NCI-H510A (cell line): ENCODE measurements at regions not wholly inside any gene's neighbourhood (a gene's known extent, or its start where the extent isn't known, plus 50 kb on each side); places are given as distances from the start of the nearest gene placed in this dataset.
"Not testable (repeated sequence)": the region's sequence is repeated elsewhere in the genome, so short reads cannot be mapped to it uniquely, and the experiment has no call there.

Source experiments
- DNase-seq: peaks from one replicate; lab custom pipeline; 2025; lab: John Stamatoyannopoulos, UW

DNA sequence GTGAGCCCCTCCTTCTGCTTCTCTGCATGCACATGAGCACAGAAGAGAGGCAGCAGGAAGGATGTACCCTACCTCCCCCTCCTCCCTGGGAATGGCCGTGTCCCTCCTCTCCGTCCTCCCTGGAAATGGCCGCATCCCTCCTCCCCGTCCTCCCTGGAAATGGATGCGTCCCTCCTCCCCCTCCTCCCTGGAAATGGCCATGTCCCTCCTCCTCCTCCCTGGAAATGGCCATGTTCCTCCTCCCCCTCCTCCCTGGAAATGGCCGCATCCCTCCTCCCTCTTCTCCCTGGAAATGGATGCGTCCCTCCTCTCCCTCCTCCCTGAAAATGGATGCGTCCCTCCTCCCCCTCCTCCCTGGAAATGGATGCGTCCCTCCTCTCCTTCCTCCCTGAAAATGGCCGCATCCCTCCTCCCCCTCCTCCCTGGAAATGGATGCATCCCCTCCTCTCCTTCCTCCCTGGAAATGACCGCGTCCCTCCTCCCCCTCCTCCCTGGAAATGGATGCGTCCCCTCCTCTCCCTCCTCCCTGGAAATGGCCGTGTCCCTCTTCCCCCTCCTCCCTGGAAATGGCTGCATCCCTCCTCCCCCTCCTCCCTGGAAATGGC lies 428.6 kb downstream of the AACS start:
- DNase-seq = no peak

DNA sequence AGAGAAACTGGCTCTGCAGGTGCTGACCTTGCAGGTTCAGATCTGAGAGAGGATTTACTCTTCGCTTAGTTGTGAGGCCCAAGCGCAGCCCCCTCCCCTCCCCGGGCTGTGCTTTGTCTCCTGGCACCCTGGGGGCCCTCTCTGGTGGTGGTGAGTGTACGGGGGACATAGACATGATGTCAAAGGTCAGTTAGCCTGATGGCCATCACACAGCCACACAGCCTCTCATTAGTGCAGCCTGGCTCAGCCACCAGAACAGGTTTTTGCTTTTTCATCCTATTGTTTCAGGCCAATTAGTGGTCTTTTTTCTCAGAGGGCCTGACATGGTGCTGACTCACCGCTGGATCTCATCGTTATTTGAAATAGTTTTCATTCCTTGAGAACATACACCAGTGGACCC lies 437.9 kb downstream of the AACS start:
- no peak for DNase-seq

DNA sequence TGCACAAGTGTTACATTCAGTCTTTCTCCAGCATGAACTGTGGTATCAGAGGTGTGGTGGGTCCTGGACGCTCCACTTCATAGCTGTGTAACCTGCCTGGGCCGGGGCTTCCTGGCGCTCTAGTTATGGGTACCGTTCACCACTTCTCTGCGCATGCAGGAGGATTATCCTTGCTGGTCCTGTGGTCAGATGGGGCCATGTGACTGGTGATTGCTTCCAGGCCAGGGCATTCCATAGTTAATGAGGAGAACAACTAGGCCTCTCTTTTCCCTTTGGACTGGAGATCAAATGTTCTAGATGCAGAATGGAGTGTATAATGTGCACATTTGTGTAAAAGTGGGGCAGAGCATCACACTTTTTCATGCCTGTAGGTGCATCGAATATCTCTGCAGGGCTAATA lies 444.0 kb downstream of the AACS start:
- no peak for DNase-seq

- no peak for DNase-seq
Observed at GRCh38 chr12:125512541-125513298, 447.5 kb downstream of the AACS start.

- DNase-seq = no peak
Observed at GRCh38 chr12:125515887-125516286, 450.7 kb downstream of the AACS start.

GRCh38 chr12:125518074-125518473 lies 452.8 kb downstream of the AACS start:
- no peak for DNase-seq

- no peak for DNase-seq
Observed at GRCh38 chr12:125519026-125519651, 453.9 kb downstream of the AACS start.

GRCh38 chr12:125525879-125526278 lies 460.6 kb downstream of the AACS start:
- DNase-seq = no peak

GRCh38 chr12:125528281-125528680 lies 463.0 kb downstream of the AACS start:
- no peak for DNase-seq

GRCh38 chr12:125530201-125530600 lies 465.0 kb downstream of the AACS start:
- no peak for DNase-seq

DNA sequence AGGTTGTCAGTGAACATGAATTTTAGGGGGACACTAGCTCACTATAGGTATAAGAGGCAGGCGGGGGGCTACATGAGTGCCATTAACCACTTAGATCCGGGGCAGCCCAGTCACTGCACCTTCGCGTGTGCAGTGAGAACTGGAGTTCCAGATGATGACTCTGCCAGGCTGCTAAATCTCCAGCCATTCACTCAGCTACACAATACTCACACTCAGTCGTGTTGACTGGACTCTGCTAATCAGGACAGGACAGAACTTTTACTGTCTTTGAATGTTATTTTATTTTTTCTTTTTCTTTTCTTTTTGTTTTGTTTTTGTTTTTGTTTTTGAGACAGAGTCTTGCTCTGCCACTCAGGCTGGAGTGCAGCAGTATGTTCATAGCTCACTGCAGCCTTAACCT lies 465.6 kb downstream of the AACS start:
- DNase-seq = no peak

GRCh38 chr12:125531574-125531973 lies 466.3 kb downstream of the AACS start:
- DNase-seq = no peak

- DNase-seq = peak; percentile 31
Observed at GRCh38 chr12:125533434-125534029, 468.3 kb downstream of the AACS start.

DNA sequence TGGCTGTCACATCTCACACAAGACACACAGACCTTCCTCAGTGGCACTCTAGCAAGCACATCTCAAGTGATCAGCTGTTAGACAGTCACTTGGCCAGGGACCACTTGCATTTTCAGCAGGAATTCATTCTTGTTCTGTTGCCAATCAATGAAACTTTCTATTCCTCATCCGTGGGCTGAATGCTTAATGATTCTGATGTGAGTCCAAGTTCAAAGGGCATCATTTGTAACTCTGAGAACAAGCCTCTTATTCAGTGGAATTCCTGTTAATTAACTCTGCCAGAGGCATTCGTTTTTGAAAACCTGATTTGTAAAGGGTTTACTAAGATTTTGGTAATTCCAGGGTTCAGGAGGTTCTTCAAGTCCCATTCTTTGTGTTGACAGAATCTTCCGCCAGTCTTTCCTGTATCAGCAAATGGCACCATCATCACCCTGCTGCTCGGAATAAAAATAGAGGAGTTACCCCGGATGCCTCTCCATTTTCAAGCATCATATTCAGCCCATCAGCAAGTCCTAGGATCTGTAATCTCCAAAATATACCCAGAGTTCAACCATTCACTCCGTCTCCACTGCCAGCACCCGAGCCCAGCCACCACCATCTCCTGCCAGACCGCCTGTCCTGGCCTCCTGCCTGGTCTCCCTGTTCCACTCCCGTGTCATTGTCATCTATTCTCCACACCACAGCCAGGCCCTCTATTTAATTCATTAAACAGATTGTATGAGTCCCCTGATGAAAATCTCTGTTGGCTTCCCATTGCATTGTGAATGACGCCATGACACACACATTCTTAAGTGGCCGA lies 473.4 kb downstream of the AACS start:
- no peak for DNase-seq

DNA sequence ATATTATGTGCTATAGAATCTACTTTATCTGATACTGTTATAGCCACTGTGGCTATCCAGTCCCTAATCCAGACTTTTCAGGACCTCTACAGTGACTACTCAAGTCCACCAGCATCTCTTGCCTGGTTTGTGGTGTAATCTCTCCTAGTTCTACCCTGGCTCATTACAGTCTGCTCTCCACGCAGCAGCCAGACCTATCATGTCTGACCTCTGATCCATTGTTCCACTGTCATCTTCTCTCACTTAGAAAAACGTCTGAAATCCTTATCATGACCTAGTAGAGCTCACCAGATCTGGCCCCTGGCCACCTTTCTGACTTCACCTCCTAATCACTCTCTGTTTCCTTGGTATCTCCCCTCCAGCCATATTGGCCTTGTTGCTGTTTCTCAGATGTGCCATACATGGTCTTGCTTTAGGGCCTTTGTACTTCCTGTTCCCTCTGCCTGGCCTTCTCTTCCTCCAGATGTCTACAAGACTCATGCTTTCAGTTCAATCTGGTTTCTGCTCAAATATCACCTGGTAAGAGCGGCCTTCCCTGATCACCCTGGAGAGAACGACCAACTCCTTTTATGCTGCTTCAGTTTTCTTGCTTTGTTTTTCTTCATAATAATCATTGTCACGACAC lies 475.5 kb downstream of the AACS start:
- DNase-seq = no peak

DNA sequence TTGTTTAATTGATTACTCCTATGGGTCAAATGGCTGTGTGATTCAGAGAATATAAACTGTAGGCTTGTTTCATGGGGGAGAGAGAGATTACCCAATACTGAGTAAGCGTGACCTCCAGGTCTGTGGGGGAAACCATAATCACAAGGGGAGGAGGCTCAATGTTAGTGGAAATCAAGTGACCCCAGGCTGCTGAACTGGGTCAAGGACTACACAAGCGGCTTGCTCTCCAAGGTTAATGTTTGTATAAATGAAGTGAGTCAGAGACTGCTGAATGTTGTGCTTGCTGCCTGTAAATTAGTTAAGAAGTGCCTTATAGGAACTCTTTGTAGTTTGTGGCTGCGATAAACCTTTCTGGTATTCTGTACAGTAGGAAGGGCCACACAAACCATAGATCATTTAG lies 479.7 kb downstream of the AACS start:
- no peak for DNase-seq

DNA sequence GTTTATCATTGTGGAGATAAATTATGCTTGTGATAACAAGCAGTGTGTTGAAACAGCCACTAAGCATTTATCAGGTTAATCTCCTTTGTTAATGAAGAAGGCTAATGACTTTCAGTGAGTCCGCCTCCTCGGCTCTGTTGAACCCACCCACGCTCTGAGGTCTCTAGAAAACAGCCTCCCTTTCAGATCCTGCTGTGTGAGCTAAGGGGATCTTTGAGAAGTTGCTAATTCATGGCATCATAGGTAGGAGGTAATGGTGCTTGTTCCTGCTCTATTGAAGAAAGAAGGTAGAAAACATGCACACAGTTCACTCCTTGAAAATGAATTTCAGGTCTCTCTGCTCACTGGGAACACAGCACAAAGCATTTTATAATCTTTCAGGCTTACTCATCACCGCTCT lies 483.9 kb downstream of the AACS start:
- DNase-seq = no peak

DNA sequence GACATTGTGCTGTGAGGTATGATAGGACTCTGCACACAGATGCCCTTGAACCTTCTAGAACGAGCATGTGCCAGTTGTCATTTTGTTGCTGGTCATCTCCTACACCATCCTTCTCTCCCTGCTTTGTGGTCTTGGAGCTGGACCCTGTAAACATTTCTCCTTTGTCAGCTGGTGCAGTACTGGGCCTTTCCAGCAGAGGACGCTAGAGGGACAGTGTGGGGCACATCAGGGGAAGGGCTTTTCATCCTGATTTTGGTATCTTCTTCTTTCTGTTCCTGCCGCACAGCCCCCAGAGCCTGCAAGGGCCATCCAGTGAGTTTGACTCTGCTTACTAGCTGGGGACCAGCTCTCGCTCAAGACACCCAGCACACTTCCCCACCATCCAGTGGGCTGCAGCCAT lies 484.6 kb downstream of the AACS start:
- DNase-seq = no peak

DNA sequence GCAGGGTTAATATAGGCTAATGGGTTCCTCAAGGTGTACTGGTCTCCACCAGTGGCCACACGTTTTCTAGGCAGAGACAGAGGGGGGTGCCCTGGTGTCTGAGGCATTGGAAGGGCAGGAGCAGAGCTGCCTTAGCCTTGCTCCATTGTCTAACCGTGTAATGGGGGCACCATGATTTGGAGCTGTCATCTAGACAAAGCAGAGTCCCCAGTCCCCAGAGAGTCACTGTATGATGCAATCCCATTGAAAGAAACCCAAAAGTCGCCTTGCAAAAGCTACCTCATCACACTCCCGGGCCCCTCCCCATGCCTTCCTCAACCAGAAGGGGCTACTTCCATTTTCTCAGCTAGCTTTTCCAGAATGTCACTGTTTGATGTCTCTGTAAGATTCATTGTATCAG lies 487.1 kb downstream of the AACS start:
- no peak for DNase-seq

DNA sequence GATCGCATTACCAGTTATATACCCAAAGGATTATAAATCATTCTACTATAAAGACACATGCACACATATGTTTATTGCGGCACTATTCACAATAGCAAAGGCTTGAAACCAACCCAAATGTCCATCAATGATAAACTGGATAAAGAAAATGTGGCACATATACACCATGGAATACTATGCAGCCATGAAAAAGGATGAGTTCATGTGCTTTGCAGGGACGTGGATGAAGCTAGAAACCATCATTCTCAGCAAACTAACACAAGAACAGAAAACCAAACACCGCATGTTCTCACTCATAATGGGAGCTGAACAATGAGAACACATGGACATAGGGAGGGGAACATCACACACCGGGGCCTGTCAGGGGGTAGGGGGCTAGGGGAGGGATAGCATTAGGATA lies 495.8 kb downstream of the AACS start:
- DNase-seq = not testable (repeated sequence)

DNA sequence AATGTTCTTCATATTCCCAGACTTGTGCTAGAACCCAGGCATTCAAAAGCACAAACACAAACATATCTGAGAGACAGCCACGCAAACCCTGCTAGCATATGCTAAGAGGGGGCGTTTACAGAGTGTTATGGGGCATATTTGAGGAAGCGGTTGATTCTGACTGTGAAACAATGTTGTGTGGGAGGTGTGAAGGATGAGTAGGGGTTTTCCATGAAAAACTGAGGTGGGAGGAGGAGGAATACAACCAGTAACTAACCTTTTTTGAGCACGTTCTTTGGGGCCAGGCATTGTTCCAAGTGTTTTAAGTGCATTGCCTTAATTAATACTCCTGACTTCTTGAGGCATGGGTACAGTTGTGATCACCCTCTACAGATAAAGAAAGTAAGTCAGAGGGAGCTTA lies 499.5 kb downstream of the AACS start:
- no peak for DNase-seq

GRCh38 chr12:125567581-125567980 lies 502.3 kb downstream of the AACS start:
- no peak for DNase-seq
